AG04450 (cell line): ENCODE measurements at regions not wholly inside any gene's neighbourhood (a gene's known extent, or its start where the extent isn't known, plus 50 kb on each side); places are given as distances from the start of the nearest gene placed in this dataset.

Source experiments
- CTCF ChIA-PET: fragments of 300-600, 350-600 bp; formaldehyde crosslinking; extraction: SDS; loops from one replicate; lab custom pipeline; 2022; ENCODE audit warnings: antibody characterized with exemption, inconsistent platforms; lab: Charles Lee
- POLR2A ChIA-PET: fragments of 350-600 bp; formaldehyde crosslinking; extraction: SDS; loops from one replicate; lab custom pipeline; 2021; ENCODE audit warnings: antibody characterized with exemption, inconsistent platforms; lab: Yijun Ruan, JAX
- DNase-seq: peaks from one replicate; pipeline ENCODE4 v3.0.0-alpha.2; 2011; ENCODE audit warnings: low read depth, low spot score
- H3K27ac ChIP-seq: one replicate; pipeline ENCODE4 v1.5.1; 2012; ENCODE audit warnings: low read depth, low read length, control low read depth
- H3K27me3 ChIP-seq: one replicate; pipeline ENCODE4 v1.6.0; 2012; ENCODE audit warnings: low read length; ENCODE audit not compliant: control insufficient read depth, insufficient read depth
- H3K4me3 ChIP-seq: 2 replicates; pipeline ENCODE4 v1.5.1; 2011; ENCODE audit warnings: mild to moderate bottlenecking, low read depth, low read length, control low read depth
- H3K9me3 ChIP-seq: 2 replicates; pipeline ENCODE4 v1.5.1; 2012; ENCODE audit warnings: low read length; ENCODE audit not compliant: control insufficient read depth, insufficient read depth
- TF ChIP-seq, protein P1 (sequence below): IDR thresholded peaks from 2 replicates; pipeline ENCODE4 v1.5.1; 2011; ENCODE audit warnings: low read depth, low read length, control low read depth, inconsistent platforms

DNA sequence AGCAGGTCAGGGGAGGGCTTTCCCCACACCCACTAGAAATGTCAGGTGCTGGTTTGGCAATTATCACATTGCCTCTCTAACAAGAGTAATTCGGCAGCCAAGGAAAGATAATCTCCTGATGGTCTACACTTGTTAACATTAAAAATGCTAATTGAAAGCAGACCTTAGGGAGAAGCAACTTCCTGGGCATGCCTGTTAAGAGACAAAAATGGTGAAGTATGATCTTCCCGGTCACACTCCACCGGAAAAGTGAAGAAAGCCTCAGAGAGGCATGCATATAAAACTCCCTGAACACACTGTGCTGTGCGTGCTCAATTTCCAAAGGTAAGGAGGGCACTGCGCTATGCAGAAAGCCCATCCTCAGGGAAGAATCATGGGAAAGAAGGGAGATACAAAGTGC lies 244.3 kb downstream of the FAM170A start:
- Histone ChIP-seq H3K9me3 (no peaks in the 10 kb centered on the region), H3K27ac (no peak overlapping the region), H3K4me3 (no peak overlapping the region), H3K27me3 (no peaks in the 10 kb centered on the region)
- CTCF ChIA-PET, result no interaction called here
- no peak for DNase-seq
- POLR2A ChIA-PET, result no interaction called here
- TF ChIP-seq, protein P1, sequence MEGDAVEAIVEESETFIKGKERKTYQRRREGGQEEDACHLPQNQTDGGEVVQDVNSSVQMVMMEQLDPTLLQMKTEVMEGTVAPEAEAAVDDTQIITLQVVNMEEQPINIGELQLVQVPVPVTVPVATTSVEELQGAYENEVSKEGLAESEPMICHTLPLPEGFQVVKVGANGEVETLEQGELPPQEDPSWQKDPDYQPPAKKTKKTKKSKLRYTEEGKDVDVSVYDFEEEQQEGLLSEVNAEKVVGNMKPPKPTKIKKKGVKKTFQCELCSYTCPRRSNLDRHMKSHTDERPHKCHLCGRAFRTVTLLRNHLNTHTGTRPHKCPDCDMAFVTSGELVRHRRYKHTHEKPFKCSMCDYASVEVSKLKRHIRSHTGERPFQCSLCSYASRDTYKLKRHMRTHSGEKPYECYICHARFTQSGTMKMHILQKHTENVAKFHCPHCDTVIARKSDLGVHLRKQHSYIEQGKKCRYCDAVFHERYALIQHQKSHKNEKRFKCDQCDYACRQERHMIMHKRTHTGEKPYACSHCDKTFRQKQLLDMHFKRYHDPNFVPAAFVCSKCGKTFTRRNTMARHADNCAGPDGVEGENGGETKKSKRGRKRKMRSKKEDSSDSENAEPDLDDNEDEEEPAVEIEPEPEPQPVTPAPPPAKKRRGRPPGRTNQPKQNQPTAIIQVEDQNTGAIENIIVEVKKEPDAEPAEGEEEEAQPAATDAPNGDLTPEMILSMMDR, result no peak

DNA sequence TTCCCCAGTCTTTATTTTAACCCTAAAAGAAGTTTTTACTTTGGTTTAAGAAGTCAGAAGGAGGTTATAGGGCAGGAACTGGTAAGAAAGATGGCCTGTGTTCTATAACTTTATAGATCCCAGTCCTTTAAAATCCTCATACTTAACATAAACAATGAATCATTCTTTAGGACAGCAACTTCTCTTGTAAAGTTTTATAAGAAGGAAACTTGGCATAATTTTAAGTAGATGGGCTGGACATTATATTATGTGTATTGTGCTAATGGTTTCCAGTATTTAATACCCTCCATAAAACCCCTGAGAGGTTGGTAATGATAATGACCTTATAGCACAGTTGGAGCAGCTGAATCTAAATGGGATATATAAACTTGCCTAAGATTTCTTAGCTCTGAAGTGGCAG lies 247.2 kb downstream of the FAM170A start:
- ChIA-PET CTCF (no interaction called here), POLR2A (no interaction called here)
- no peaks in the 10 kb centered on the region for H3K9me3 ChIP-seq
- TF ChIP-seq, protein P1, result no peak
- no peak overlapping the region for H3K27ac ChIP-seq
- H3K4me3 ChIP-seq, result no peak overlapping the region
- no peak for DNase-seq
- no peaks in the 10 kb centered on the region for H3K27me3 ChIP-seq

DNA sequence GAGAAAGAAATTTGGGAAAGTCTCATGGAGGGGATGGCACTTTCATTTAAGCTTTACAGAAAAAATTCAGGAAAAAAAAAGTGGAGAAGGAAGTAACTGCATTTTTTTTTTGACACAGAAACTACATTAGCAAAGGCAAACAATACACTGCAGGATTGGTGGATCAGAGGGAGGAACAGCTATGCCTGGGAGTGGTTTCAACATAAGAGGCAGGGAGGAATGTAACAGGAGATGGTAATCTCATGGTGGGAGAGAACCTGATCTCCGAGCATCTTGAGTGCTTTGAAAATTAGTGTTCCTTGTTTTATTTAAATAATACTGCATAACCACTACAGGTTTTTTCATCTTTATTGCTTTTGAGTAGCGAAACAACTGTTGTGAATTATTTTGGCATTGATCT lies 249.4 kb downstream of the FAM170A start:
- Histone ChIP-seq H3K9me3 (no peaks in the 10 kb centered on the region), H3K27me3 (no peaks in the 10 kb centered on the region), H3K4me3 (no peak overlapping the region), H3K27ac (no peak overlapping the region)
- POLR2A ChIA-PET, result no interaction called here
- no peak for DNase-seq
- TF ChIP-seq, protein P1, result no peak
- CTCF ChIA-PET, result no interaction called here

DNA sequence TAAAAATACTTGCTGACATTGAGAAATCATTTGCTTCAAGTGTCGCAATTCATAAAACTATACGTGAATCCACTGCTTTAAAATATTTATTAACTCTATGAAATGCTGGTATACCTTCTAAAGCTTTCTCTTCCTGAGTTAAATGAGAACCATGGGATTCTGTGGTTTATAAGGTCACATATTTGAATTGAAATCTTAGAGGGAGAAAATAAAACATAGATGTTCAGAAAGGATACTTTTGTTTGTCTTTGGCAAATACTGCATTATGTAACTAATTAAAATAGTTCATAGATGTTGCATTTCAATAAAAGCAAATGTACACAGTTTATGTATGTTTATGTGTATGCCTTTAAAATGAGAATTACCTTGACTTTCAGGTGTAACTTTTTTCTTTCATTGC lies 250.1 kb downstream of the FAM170A start:
- no peaks in the 10 kb centered on the region for H3K27me3 ChIP-seq
- H3K4me3 ChIP-seq, result no peak overlapping the region
- CTCF ChIA-PET, result no interaction called here
- no peak overlapping the region for H3K27ac ChIP-seq
- H3K9me3 ChIP-seq, result no peaks in the 10 kb centered on the region
- POLR2A ChIA-PET, result no interaction called here
- TF ChIP-seq, protein P1, result no peak
- DNase-seq, result no peak

DNA sequence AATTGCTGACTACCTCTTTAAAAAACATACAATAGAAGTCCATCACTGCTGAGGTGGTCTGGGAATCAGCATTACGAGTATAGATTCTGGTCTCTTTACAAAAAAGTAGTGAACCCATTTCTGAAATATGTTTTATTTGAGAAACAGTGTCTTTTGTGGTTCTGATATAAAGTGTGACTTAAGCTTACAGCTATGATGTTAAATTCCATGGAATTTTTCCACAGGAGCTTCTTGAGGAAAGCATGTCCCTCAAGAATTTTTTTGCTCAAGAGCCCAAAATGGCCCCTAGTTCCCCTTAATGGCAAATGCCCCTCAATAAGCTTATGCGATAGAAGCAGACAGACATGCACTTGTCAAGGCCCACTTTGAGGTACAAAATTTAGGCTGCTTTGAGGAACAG lies 265.7 kb downstream of the FAM170A start:
- Histone ChIP-seq H3K27ac (no peak overlapping the region), H3K9me3 (no peaks in the 10 kb centered on the region), H3K27me3 (no peaks in the 10 kb centered on the region), H3K4me3 (no peak overlapping the region)
- TF ChIP-seq, protein P1, result no peak
- ChIA-PET POLR2A (no interaction called here), CTCF (no interaction called here)
- DNase-seq, result no peak
